WERI-Rb-1 (cell line): ENCODE measurements at regions not wholly inside any gene's neighbourhood (a gene's known extent, or its start where the extent isn't known, plus 50 kb on each side); places are given as distances from the start of the nearest gene placed in this dataset.
A peak's percentile ranks its signal among the peaks of the same experiment; 100 is the strongest.

ENCODE experiments used
- DNase-seq: peaks from one replicate; pipeline ENCODE4 v3.0.0-alpha.2; 2020
- H3K27ac ChIP-seq: fragments of 250-450 bp; sonication (Bioruptor Pico); 2 replicates; pipeline ENCODE4 v1.5.1; 2020; ENCODE audit warnings: mild to moderate bottlenecking, moderate library complexity
- H3K27me3 ChIP-seq: fragments of 250-450 bp; sonication (Bioruptor Pico); 2 replicates; pipeline ENCODE4 v1.5.1; 2021; ENCODE audit warnings: mild to moderate bottlenecking, low read depth, moderate library complexity; ENCODE audit not compliant: insufficient read depth, severe bottlenecking
- H3K36me3 ChIP-seq: fragments of 250-450 bp; sonication (Bioruptor Pico); 2 replicates; pipeline ENCODE4 v1.5.1; 2020; ENCODE audit warnings: mild to moderate bottlenecking, moderate library complexity
- H3K4me3 ChIP-seq: 2 replicates; pipeline ENCODE4 v1.5.1; 2011; ENCODE audit warnings: low read depth, mild to moderate bottlenecking, control low read depth, low read length
- H3K9me3 ChIP-seq: fragments of 250-450 bp; sonication (Bioruptor Pico); 2 replicates; pipeline ENCODE4 v1.5.1; 2021; ENCODE audit warnings: mild to moderate bottlenecking, moderate library complexity; ENCODE audit not compliant: severe bottlenecking
- CTCF ChIP-seq: IDR thresholded peaks from 2 replicates; pipeline ENCODE4 v1.5.1; 2011; ENCODE audit warnings: low read depth, mild to moderate bottlenecking, control low read depth, inconsistent platforms, low read length

- Histone ChIP-seq H3K27ac (no peak overlapping the region), H3K27me3 (no peaks in the 10 kb centered on the region), H3K4me3 (no peak overlapping the region), H3K36me3 (no peaks in the 10 kb centered on the region), H3K9me3 (no peaks in the 10 kb centered on the region)
- no peak for TF ChIP-seq CTCF
- DNase-seq, result no peak
Measured at GRCh38 chr9:99511723-99512122, 289.6 kb downstream of the SEC61B start.

- no peak for TF ChIP-seq CTCF
- H3K4me3 ChIP-seq, result no peak overlapping the region
- no peak overlapping the region for H3K27ac ChIP-seq
- no peaks in the 10 kb centered on the region for H3K27me3 ChIP-seq
- DNase-seq, result no peak
- H3K9me3 ChIP-seq, result no peaks in the 10 kb centered on the region
- H3K36me3 ChIP-seq, result no peaks in the 10 kb centered on the region
Measured at GRCh38 chr9:99513441-99514112, 291.5 kb downstream of the SEC61B start.

GRCh38 chr9:99515093-99515492, 293.0 kb downstream of the SEC61B start:
- Histone ChIP-seq H3K4me3 (no peak overlapping the region), H3K9me3 (no peaks in the 10 kb centered on the region), H3K27ac (no peak overlapping the region), H3K27me3 (no peaks in the 10 kb centered on the region), H3K36me3 (no peaks in the 10 kb centered on the region)
- DNase-seq, result no peak
- no peak for TF ChIP-seq CTCF

GRCh38 chr9:99515895-99516656, 294.0 kb downstream of the SEC61B start:
- no peaks in the 10 kb centered on the region for H3K9me3 ChIP-seq
- DNase-seq, result peak; percentile 31
- H3K27ac ChIP-seq, result no peak overlapping the region
- H3K36me3 ChIP-seq, result no peaks in the 10 kb centered on the region
- TF ChIP-seq CTCF, result no peak
- H3K27me3 ChIP-seq, result no peaks in the 10 kb centered on the region
- H3K4me3 ChIP-seq, result no peak overlapping the region

GRCh38 chr9:99516657-99517049, 294.6 kb downstream of the SEC61B start:
- H3K27ac ChIP-seq, result no peak overlapping the region
- DNase-seq, result no peak
- no peak for TF ChIP-seq CTCF
- H3K9me3 ChIP-seq, result no peaks in the 10 kb centered on the region
- H3K36me3 ChIP-seq, result no peaks in the 10 kb centered on the region
- no peaks in the 10 kb centered on the region for H3K27me3 ChIP-seq
- no peak overlapping the region for H3K4me3 ChIP-seq
